ENCODE measurements at regions not wholly inside any gene's neighbourhood (a gene's known extent, or its start where the extent isn't known, plus 50 kb on each side); places are given as distances from the start of the nearest gene placed in this dataset.
"Not testable (repeated sequence)": the region's sequence is repeated elsewhere in the genome, so short reads cannot be mapped to it uniquely, and the experiment has no call there.

- no peaks in the 10 kb centered on the region for H3K27me3 ChIP-seq (ENCODE audit: insufficient read depth, low read depth, severe bottlenecking)
- H3K36me3 ChIP-seq, result no peaks in the 10 kb centered on the region
- no peak overlapping the region for H3K4me3 ChIP-seq (ENCODE audit: low read depth, low read length)
- no peak for TF ChIP-seq CTCF (IDR thresholded peaks at IDR 0.05; ENCODE audit: low read depth, low read length)
- no peaks in the 10 kb centered on the region for H3K9me3 ChIP-seq (ENCODE audit: severe bottlenecking)
- DNase-seq, result no peak
- no peak overlapping the region for H3K27ac ChIP-seq
These were observed 332.4 kb downstream of the IRS1 start for GRCh38 chr2:226467221-226467620.

GRCh38 chr2:226466589-226466988 is 333.0 kb downstream of the IRS1 start:
- no peak for TF ChIP-seq CTCF (IDR thresholded peaks at IDR 0.05; ENCODE audit: low read depth, low read length)
- H3K27ac ChIP-seq, result no peak overlapping the region
- no peak for DNase-seq

GRCh38 chr2:226466124-226466523 is 333.5 kb downstream of the IRS1 start:
- H3K9me3 ChIP-seq (ENCODE audit: severe bottlenecking), result no peaks in the 10 kb centered on the region
- TF ChIP-seq CTCF (IDR thresholded peaks at IDR 0.05; ENCODE audit: low read depth, low read length), result no peak

More at GRCh38 chr2:226466589-226466988, 333.0 kb downstream of the IRS1 start:
- Histone ChIP-seq H3K9me3 (ENCODE audit: severe bottlenecking) (no peaks in the 10 kb centered on the region), H3K27me3 (ENCODE audit: insufficient read depth, low read depth, severe bottlenecking) (no peaks in the 10 kb centered on the region), H3K4me3 (ENCODE audit: low read depth, low read length) (no peak overlapping the region), H3K36me3 (no peaks in the 10 kb centered on the region)

GRCh38 chr2:226464380-226464779 is 335.2 kb downstream of the IRS1 start:
- Histone ChIP-seq H3K4me3 (ENCODE audit: low read depth, low read length) (no peak overlapping the region), H3K27ac (no peak overlapping the region), H3K36me3 (no peaks in the 10 kb centered on the region), H3K9me3 (ENCODE audit: severe bottlenecking) (no peaks in the 10 kb centered on the region), H3K27me3 (ENCODE audit: insufficient read depth, low read depth, severe bottlenecking) (no peaks in the 10 kb centered on the region)
- TF ChIP-seq CTCF (IDR thresholded peaks at IDR 0.05; ENCODE audit: low read depth, low read length), result no peak
- no peak for DNase-seq

More at GRCh38 chr2:226466124-226466523, 333.5 kb downstream of the IRS1 start:
- DNase-seq, result no peak
- Histone ChIP-seq H3K36me3 (no peaks in the 10 kb centered on the region), H3K27me3 (ENCODE audit: insufficient read depth, low read depth, severe bottlenecking) (no peaks in the 10 kb centered on the region), H3K4me3 (ENCODE audit: low read depth, low read length) (no peak overlapping the region), H3K27ac (no peak overlapping the region)

GRCh38 chr2:226463154-226463553 is 336.5 kb downstream of the IRS1 start:
- H3K27ac ChIP-seq, result no peak overlapping the region
- no peaks in the 10 kb centered on the region for H3K27me3 ChIP-seq (ENCODE audit: insufficient read depth, low read depth, severe bottlenecking)
- no peak for TF ChIP-seq CTCF (IDR thresholded peaks at IDR 0.05; ENCODE audit: low read depth, low read length)
- no peak overlapping the region for H3K4me3 ChIP-seq (ENCODE audit: low read depth, low read length)
- DNase-seq, result no peak
- H3K9me3 ChIP-seq (ENCODE audit: severe bottlenecking), result no peaks in the 10 kb centered on the region
- no peaks in the 10 kb centered on the region for H3K36me3 ChIP-seq

GRCh38 chr2:226461981-226462380 is 337.6 kb downstream of the IRS1 start:
- H3K36me3 ChIP-seq, result no peaks in the 10 kb centered on the region
- no peaks in the 10 kb centered on the region for H3K27me3 ChIP-seq (ENCODE audit: insufficient read depth, low read depth, severe bottlenecking)
- no peak overlapping the region for H3K4me3 ChIP-seq (ENCODE audit: low read depth, low read length)
- no peaks in the 10 kb centered on the region for H3K9me3 ChIP-seq (ENCODE audit: severe bottlenecking)
- no peak for DNase-seq
- H3K27ac ChIP-seq, result no peak overlapping the region
- TF ChIP-seq CTCF (IDR thresholded peaks at IDR 0.05; ENCODE audit: low read depth, low read length), result no peak

GRCh38 chr2:226456144-226456543 is 343.5 kb downstream of the IRS1 start:
- not testable (repeated sequence) for H3K36me3 ChIP-seq; H3K27ac ChIP-seq; H3K9me3 ChIP-seq (ENCODE audit: severe bottlenecking); H3K27me3 ChIP-seq (ENCODE audit: insufficient read depth, low read depth, severe bottlenecking); H3K4me3 ChIP-seq (ENCODE audit: low read depth, low read length); DNase-seq

All from WERI-Rb-1 (cell line).